K562 (cell line): ENCODE measurements at regions not wholly inside any gene's neighbourhood (a gene's known extent, or its start where the extent isn't known, plus 50 kb on each side); places are given as distances from the start of the nearest gene placed in this dataset.
A peak's percentile ranks its signal among the peaks of the same experiment; 100 is the strongest.

Experiments
- ATAC-seq: fragments of 200-7000 bp; cut with Tn5 transposase; 3 replicates; pipeline ENCODE4 v1.9.1; 2020; ENCODE audit warnings: moderate library complexity
- BruUV-seq: library from RNA; stranded (reverse); fragments of 400-500 nt; replicated peaks from 2 replicates; lab custom pipeline; 2021; lab: Mats Ljungman, UMichigan
- CTCF ChIA-PET: fragments of 300-600 bp; formaldehyde crosslinking; extraction: SDS; loops from one replicate; lab custom pipeline; 2021; ENCODE audit warnings: low intra/inter-chr PET ratio; lab: Yijun Ruan, JAX
- POLR2A ChIA-PET: fragments of 300-600, 350-650 bp; sonication (Branson Sonifier 250); formaldehyde crosslinking; extraction: SDS; loops from one replicate; lab custom pipeline; 2021; ENCODE audit warnings: antibody characterized with exemption, inconsistent platforms; lab: Yijun Ruan, JAX
- DNase-seq, 4 experiments: peaks; one replicate each; pipeline versions ENCODE4 v3.0.0 to v3.0.0-alpha.2; 2011 to 2018; ENCODE audit warnings: low spot score in 3 of 4, mixed read lengths in 3 of 4; ENCODE audit errors: extremely low read depth in 1 of 4
- FAIRE-seq: peaks from 2 replicates; lab custom pipeline; 2011; peaks lifted over from hg19 to GRCh38; lab: Jason Lieb, UNC
- H2AFZ ChIP-seq: 2 replicates; pipeline ENCODE4 v1.6.0; 2011; ENCODE audit warnings: low read depth, low read length, control low read depth, inconsistent platforms
- H3K27ac ChIP-seq: fragments of 200-600 bp; 3 replicates; pipeline ENCODE4 v1.8.0; 2011; ENCODE audit warnings: low read depth, mild to moderate bottlenecking, control low read depth, inconsistent platforms, low read length, moderate library complexity, mixed read lengths; ENCODE audit errors: extremely low read depth
- H3K27me3 ChIP-seq, 2 experiments: fragments of 300-600 bp in 1 of 2; 2 replicates in 1 of 2; 3 replicates in 1 of 2; pipeline versions ENCODE4 v1.6.0 to v1.8.0; 2011; ENCODE audit warnings: inconsistent platforms in 2 of 2, low read length in 2 of 2, mild to moderate bottlenecking in 1 of 2, mixed read lengths in 1 of 2, moderate library complexity in 1 of 2; ENCODE audit not compliant: control insufficient read depth in 2 of 2, insufficient read depth in 2 of 2
- H3K36me3 ChIP-seq: fragments of 300-600 bp; 3 replicates; pipeline ENCODE4 v1.8.0; 2011; ENCODE audit warnings: mild to moderate bottlenecking, low read length, inconsistent platforms; ENCODE audit not compliant: control insufficient read depth, insufficient read depth
- H3K4me1 ChIP-seq, 2 experiments: fragments of 200-600 bp in 1 of 2; replicated peaks in 1 of 2; 2 replicates in 1 of 2; 3 replicates in 1 of 2; pipeline versions ENCODE4 v1.5.1 to v1.8.0; 2011; ENCODE audit warnings: inconsistent platforms in 2 of 2, low read length in 2 of 2, mild to moderate bottlenecking in 1 of 2, mixed read lengths in 1 of 2, moderate library complexity in 1 of 2; ENCODE audit not compliant: control insufficient read depth in 2 of 2, insufficient read depth in 2 of 2
- H3K4me2 ChIP-seq: 2 replicates; pipeline ENCODE4 v1.6.1; 2011; ENCODE audit warnings: low read length, control low read depth, inconsistent platforms, mixed read lengths; ENCODE audit not compliant: insufficient read depth
- H3K4me3 ChIP-seq: fragments of 200-600 bp; sonication (generic), shearing (Covaris generic); 2 replicates; pipeline ENCODE4 v1.5.1; 2016; ENCODE audit warnings: control low read depth, inconsistent platforms
- H3K79me2 ChIP-seq: fragments of 200-600 bp; 3 replicates; pipeline ENCODE4 v1.8.0; 2011; ENCODE audit warnings: low read length, inconsistent platforms; ENCODE audit not compliant: control insufficient read depth, insufficient read depth
- H3K9ac ChIP-seq, 2 experiments: 2 replicates each; pipeline versions ENCODE4 v1.6.0 to v1.6.1; 2011; ENCODE audit warnings: low read depth in 2 of 2, low read length in 2 of 2, control low read depth in 1 of 2, inconsistent platforms in 1 of 2, mild to moderate bottlenecking in 1 of 2, mixed read lengths in 1 of 2; ENCODE audit not compliant: insufficient read depth in 1 of 2
- H3K9me1 ChIP-seq: one replicate; pipeline ENCODE4 v1.6.0; 2011; ENCODE audit warnings: inconsistent platforms, mild to moderate bottlenecking, low read length, moderate library complexity; ENCODE audit not compliant: control insufficient read depth, insufficient read depth
- H3K9me3 ChIP-seq: replicated peaks from 2 replicates; pipeline ENCODE4 v1.5.1; 2011; ENCODE audit warnings: low read depth, low read length, inconsistent platforms; ENCODE audit not compliant: control insufficient read depth, insufficient read depth
- H4K20me1 ChIP-seq: replicated peaks from 2 replicates; pipeline ENCODE4 v1.6.1; 2011; ENCODE audit warnings: low read length, inconsistent platforms, mixed read lengths; ENCODE audit not compliant: control insufficient read depth, insufficient read depth
- ARID3A ChIP-seq: IDR thresholded peaks from 2 replicates; pipeline ENCODE4 v1.6.1; 2012; ENCODE audit warnings: low read depth, low read length, improper control_type of control experiment, borderline replicate concordance
- CHD4 ChIP-seq: fragments of 200-600 bp; sonication (generic); IDR thresholded peaks from 3 replicates; pipeline ENCODE4 v1.6.1; 2012; ENCODE audit warnings: low read depth, mild to moderate bottlenecking, mixed read lengths, low read length, inconsistent platforms; ENCODE audit not compliant: insufficient read depth, insufficient replicate concordance, poor library complexity, severe bottlenecking
- E2F6 ChIP-seq, 2 experiments: IDR thresholded peaks; 2 replicates each; pipeline ENCODE4 v1.6.1; 2011; ENCODE audit warnings: borderline replicate concordance in 1 of 2, control low read depth in 1 of 2, low read depth in 1 of 2, low read length in 1 of 2, mild to moderate bottlenecking in 1 of 2, mixed read lengths in 1 of 2, moderate library complexity in 1 of 2; ENCODE audit not compliant: insufficient read depth in 1 of 2, insufficient read length in 1 of 2, poor library complexity in 1 of 2, severe bottlenecking in 1 of 2; ENCODE audit errors: extremely low read depth in 1 of 2
- ID3 ChIP-seq, 2 experiments: fragments of 250-450 bp in 1 of 2; fragments of 450-650 bp in 1 of 2; sonication (Bioruptor Pico) in 1 of 2; IDR thresholded peaks; 2 replicates each; pipeline versions ENCODE4 v1.6.1 to v1.8.0; 2016 to 2021; ENCODE audit warnings: mild to moderate bottlenecking in 2 of 2, moderate library complexity in 2 of 2, missing compliant biosample characterization in 1 of 2, missing genetic modification characterization in 1 of 2
- L3MBTL2 ChIP-seq: fragments of 450-650 bp; IDR thresholded peaks from 2 replicates; pipeline ENCODE4 v1.6.1; 2016; ENCODE audit warnings: mild to moderate bottlenecking, moderate library complexity
- PCBP2 ChIP-seq: fragments of 200-400 bp; formaldehyde crosslinking; IDR thresholded peaks from 2 replicates; pipeline ENCODE4 v1.6.1; 2018; ENCODE audit warnings: low read length, low read depth, mild to moderate bottlenecking, moderate library complexity; ENCODE audit not compliant: poor library complexity, severe bottlenecking
- SETDB1 ChIP-seq: IDR thresholded peaks from one replicate; pipeline ENCODE4 v1.6.1; 2012; ENCODE audit warnings: low read length, control low read depth, inconsistent platforms
- SLC30A9 ChIP-seq: fragments of 250-450 bp; sonication (Bioruptor Pico); IDR thresholded peaks from 2 replicates; pipeline ENCODE4 v1.8.0; 2022; ENCODE audit warnings: mild to moderate bottlenecking, moderate library complexity
- SP1 ChIP-seq: sonication (generic); formaldehyde crosslinking; IDR thresholded peaks from 2 replicates; pipeline ENCODE4 v1.8.1; 2022; ENCODE audit warnings: mild to moderate bottlenecking, missing genetic modification reagents
- TEAD1 ChIP-seq, 2 experiments: fragments of 450-650 bp in 1 of 2; sonication (generic) in 1 of 2; formaldehyde crosslinking; IDR thresholded peaks; 2 replicates each; pipeline versions ENCODE4 v1.4.0 to v1.8.0; 2020 to 2022; ENCODE audit warnings: mild to moderate bottlenecking in 2 of 2, missing genetic modification reagents in 1 of 2
- USF1 ChIP-seq: sonication (generic); formaldehyde crosslinking; IDR thresholded peaks from 2 replicates; pipeline ENCODE4 v1.9.0; 2022; ENCODE audit warnings: mild to moderate bottlenecking, missing genetic modification reagents
- ZFX ChIP-seq: sonication (generic); formaldehyde crosslinking; IDR thresholded peaks from 2 replicates; pipeline ENCODE4 v1.8.0; 2022; ENCODE audit warnings: mild to moderate bottlenecking, missing genetic modification reagents, moderate library complexity
- ZNF449 ChIP-seq: fragments of 250-450 bp; sonication (Bioruptor Pico); IDR thresholded peaks from 2 replicates; pipeline ENCODE4 v1.8.0; 2022; ENCODE audit warnings: moderate library complexity, mild to moderate bottlenecking, inconsistent platforms
- WGBS: fragments of 100-300 bp; shearing (Covaris generic); methylation state at CpG from one replicate; pipeline ENCODE4 v1.1.6; 2016; ENCODE audit warnings: low coverage, mixed read lengths; ENCODE audit not compliant: insufficient coverage; ENCODE audit errors: missing lambda C conversion rate; 5-methylcytosine and 5-hydroxymethylcytosine counted together
- in situ Hi-C: fragments of 300-500 bp; cut with MboI; formaldehyde crosslinking; loops from 4 replicates; pipeline ENCODE4 v1.15.0; 2018; ENCODE audit warnings: inconsistent platforms, mixed read lengths
- intact Hi-C: fragments of 100-400 bp; cut with micrococcal nuclease; formaldehyde crosslinking; loops from 2 replicates; pipeline ENCODE4 v1.14.2; 2022

GRCh38 chr7:156523447-156524048 is 117.0 kb upstream of the RNF32 start:
- ChIA-PET POLR2A (interaction anchor here (0.6 kb wide), 1 partner anchor 9 kb away, joined by 3 read pairs; no protein-coding TSS in a partner anchor), CTCF (no interaction called here)
- Histone ChIP-seq H3K79me2 (no peaks in the 10 kb centered on the region), H3K9me3 (no peaks in the 10 kb centered on the region), H3K27me3 (peaks cover 37 to 48% of the 10 kb centered on the region in 2 experiments), H3K36me3 (no peaks in the 10 kb centered on the region), H3K4me1 (peaks cover 0 to 3% of the 10 kb centered on the region in 2 experiments; a peak in 3 of 5 replicates), H3K4me2 (peak overlapping the region; percentile 5; the same call in 1 of the 2 replicates), H3K9me1 (no peaks in the 10 kb centered on the region), H3K27ac (no peak overlapping the region), H3K9ac (no peak overlapping the region), H2AFZ (peak overlapping the region; percentile 52), H3K4me3 (no peak overlapping the region), H4K20me1 (no peaks in the 10 kb centered on the region)
- FAIRE-seq (no peak), DNase-seq (no peak), ATAC-seq (peak; percentile 44; the same call in 2 of the 3 replicates)
- 22% methylated on average over 24 of the region's 24 CpGs for WGBS
- BruUV-seq, result no TSS peak
- intact Hi-C loops, result no loop called here
- in situ Hi-C loops, result no loop called here
- TF ChIP-seq USF1 (CRISPR knock-in tag) (no peak), SP1 (CRISPR knock-in tag) (no peak), ID3 (CRISPR knock-in tag; IDR thresholded peaks at IDR 0.05) (no peak), ID3 (tag; IDR thresholded peaks at IDR 0.05) (no peak), ARID3A (no peak), CHD4 (no peak), E2F6 (IDR thresholded peaks at IDR 0.05; ENCODE audit: borderline replicate concordance in 1 of 2, extremely low read depth in 1 of 2, insufficient read depth in 1 of 2, insufficient read length in 1 of 2, low read depth in 1 of 2, low read length in 1 of 2, poor library complexity in 1 of 2, severe bottlenecking in 1 of 2) (peak in 1 of 2 experiments; percentile 55), SETDB1 (no peak), L3MBTL2 (peak; percentile 83), SLC30A9 (CRISPR knock-in tag) (no peak), ZNF449 (CRISPR knock-in tag) (peak; percentile 17; the same call in 1 of the 2 replicates), TEAD1 (CRISPR knock-in tag; IDR thresholded peaks at IDR 0.05) (no peak), ZFX (no peak), PCBP2 (no peak)
